Effector memory CD4-positive, alpha-beta T cell (primary cell): ENCODE measurements at regions not wholly inside any gene's neighbourhood (a gene's known extent, or its start where the extent isn't known, plus 50 kb on each side); places are given as distances from the start of the nearest gene placed in this dataset.

ENCODE experiments used
- DNase-seq, 3 donors: peaks; one replicate each; pipeline ENCODE4 v3.0.0-alpha.2; 2020
- H3K27ac ChIP-seq: 2 replicates; pipeline ENCODE4 v1.7.0; 2013; ENCODE audit warnings: mild to moderate bottlenecking, low read length, moderate library complexity; ENCODE audit not compliant: insufficient read depth, poor library complexity, severe bottlenecking
- H3K27me3 ChIP-seq: replicated peaks from 2 replicates; pipeline ENCODE4 v1.7.0; 2013; ENCODE audit warnings: mild to moderate bottlenecking, low read length; ENCODE audit not compliant: insufficient read depth, control insufficient read depth, poor library complexity, severe bottlenecking
- H3K36me3 ChIP-seq: 2 replicates; pipeline ENCODE4 v1.7.0; 2013; ENCODE audit warnings: mild to moderate bottlenecking, low read length, moderate library complexity; ENCODE audit not compliant: control insufficient read depth, insufficient read depth
- H3K4me1 ChIP-seq: 2 replicates; pipeline ENCODE4 v1.7.0; 2013; ENCODE audit warnings: low read length, mild to moderate bottlenecking; ENCODE audit not compliant: control insufficient read depth, insufficient read depth, poor library complexity, severe bottlenecking
- H3K4me3 ChIP-seq: 2 replicates; pipeline ENCODE4 v1.7.0; 2013; ENCODE audit warnings: low read length, low read depth, mild to moderate bottlenecking; ENCODE audit not compliant: insufficient read depth, poor library complexity, severe bottlenecking
- H3K9me3 ChIP-seq: 2 replicates; pipeline ENCODE4 v1.7.0; 2013; ENCODE audit warnings: mild to moderate bottlenecking, low read length, moderate library complexity; ENCODE audit not compliant: control insufficient read depth

GRCh38 chr6:4705809-4706208 is 70.4 kb upstream of the CDYL start:
- H3K27me3 ChIP-seq: no peaks in the 10 kb centered on the region
- H3K27ac ChIP-seq: no peak overlapping the region
- H3K9me3 ChIP-seq: no peaks in the 10 kb centered on the region
- DNase-seq: no peak
- H3K4me3 ChIP-seq: no peak overlapping the region
- no peaks in the 10 kb centered on the region for H3K4me1 ChIP-seq
- no peaks in the 10 kb centered on the region for H3K36me3 ChIP-seq

- Histone ChIP-seq H3K9me3 (no peaks in the 10 kb centered on the region), H3K36me3 (no peaks in the 10 kb centered on the region), H3K27ac (no peak overlapping the region), H3K27me3 (no peaks in the 10 kb centered on the region), H3K4me1 (no peaks in the 10 kb centered on the region), H3K4me3 (no peak overlapping the region)
- no peak for DNase-seq
Measured at GRCh38 chr6:4703382-4703781, 72.8 kb upstream of the CDYL start.

GRCh38 chr6:4698901-4699659 is 77.1 kb upstream of the CDYL start:
- no peak overlapping the region for H3K27ac ChIP-seq
- no peak overlapping the region for H3K4me3 ChIP-seq
- no peaks in the 10 kb centered on the region for H3K4me1 ChIP-seq
- no peak for DNase-seq
- no peaks in the 10 kb centered on the region for H3K36me3 ChIP-seq
- H3K27me3 ChIP-seq: no peaks in the 10 kb centered on the region
- H3K9me3 ChIP-seq: no peaks in the 10 kb centered on the region

DNA sequence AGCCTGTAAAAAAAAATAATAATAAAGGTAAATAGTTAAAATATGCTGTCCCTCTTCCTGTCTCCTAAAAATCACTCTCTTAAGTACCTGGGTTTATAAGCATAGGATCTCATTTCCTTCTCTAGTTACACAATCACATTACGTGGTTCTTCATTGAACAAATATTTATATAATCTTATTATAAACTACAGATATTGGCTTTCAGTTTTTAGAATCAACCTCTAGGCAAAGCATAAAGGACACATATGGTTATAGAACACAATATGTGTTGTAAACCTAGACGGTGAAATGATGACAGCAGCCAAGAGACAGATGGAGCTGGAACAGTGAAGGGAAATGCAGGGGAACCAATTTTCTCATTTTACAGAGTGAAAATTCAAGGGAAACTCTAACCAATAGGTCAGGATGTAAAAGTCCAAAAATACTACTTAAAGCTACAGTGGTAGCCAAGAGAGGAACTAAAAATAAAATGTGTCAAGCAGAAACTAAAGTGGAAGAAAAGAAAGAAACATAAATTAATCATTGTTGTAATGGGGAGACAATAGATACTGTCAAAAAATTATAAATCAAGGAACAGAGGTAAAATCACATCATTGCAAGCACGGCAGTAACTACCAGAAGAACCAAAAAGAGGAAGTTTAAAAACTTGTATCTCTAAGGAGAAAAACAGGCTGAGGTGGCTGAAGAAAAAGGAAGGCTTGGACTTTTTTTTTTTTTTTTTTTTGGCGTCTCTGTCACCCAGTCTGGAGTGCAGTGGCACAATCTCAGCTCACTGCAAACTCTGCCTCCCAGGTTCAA is 82.8 kb upstream of the CDYL start:
- no peaks in the 10 kb centered on the region for H3K9me3 ChIP-seq
- no peaks in the 10 kb centered on the region for H3K27me3 ChIP-seq
- DNase-seq: no peak
- no peak overlapping the region for H3K4me3 ChIP-seq
- H3K27ac ChIP-seq: no peak overlapping the region
- H3K36me3 ChIP-seq: no peaks in the 10 kb centered on the region
- no peaks in the 10 kb centered on the region for H3K4me1 ChIP-seq

DNA sequence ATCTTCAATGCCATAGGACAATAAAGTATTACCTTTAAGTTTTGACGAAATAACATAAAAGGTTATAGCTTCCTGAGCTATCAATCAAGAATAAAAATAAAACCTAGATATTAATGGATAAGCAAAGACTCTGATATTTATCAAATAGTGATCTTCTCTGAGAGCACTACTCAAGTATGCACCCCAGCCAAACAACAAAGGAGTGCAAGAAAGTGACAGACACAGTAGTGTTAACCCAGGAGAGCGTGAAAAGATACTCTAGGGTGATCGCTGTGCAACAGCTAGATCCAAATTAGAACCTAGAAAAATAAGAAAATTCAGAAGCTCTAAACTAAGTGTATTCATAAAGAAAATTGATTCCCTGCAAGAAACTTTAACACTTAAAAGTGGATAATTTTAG is 83.5 kb upstream of the CDYL start:
- no peaks in the 10 kb centered on the region for H3K4me1 ChIP-seq
- no peak for DNase-seq
- no peaks in the 10 kb centered on the region for H3K9me3 ChIP-seq
- no peak overlapping the region for H3K27ac ChIP-seq
- no peaks in the 10 kb centered on the region for H3K27me3 ChIP-seq
- no peak overlapping the region for H3K4me3 ChIP-seq
- H3K36me3 ChIP-seq: no peaks in the 10 kb centered on the region

- no peaks in the 10 kb centered on the region for H3K9me3 ChIP-seq
- H3K27ac ChIP-seq: no peak overlapping the region
- no peaks in the 10 kb centered on the region for H3K4me1 ChIP-seq
- H3K36me3 ChIP-seq: no peaks in the 10 kb centered on the region
- no peak overlapping the region for H3K4me3 ChIP-seq
- DNase-seq: no peak
- H3K27me3 ChIP-seq: no peaks in the 10 kb centered on the region
Measured at GRCh38 chr6:4687989-4688947, 87.9 kb upstream of the CDYL start.

DNA sequence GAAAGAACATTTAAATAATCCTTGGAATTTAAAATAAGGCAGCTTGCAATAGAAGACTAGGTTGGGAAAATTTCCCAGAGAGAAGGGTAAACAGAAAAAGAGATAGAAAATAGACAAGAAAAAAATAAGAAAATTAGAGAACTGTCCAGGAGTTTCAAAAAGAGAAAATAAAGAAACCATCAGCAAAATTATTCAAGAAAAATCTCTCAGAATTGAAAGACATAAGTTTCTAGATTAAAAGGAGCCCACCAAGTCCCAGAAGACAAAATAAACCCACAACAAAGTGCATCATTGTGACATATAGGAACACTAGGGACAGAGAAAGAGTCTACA is 88.6 kb upstream of the CDYL start:
- no peaks in the 10 kb centered on the region for H3K4me1 ChIP-seq
- no peak overlapping the region for H3K4me3 ChIP-seq
- no peaks in the 10 kb centered on the region for H3K9me3 ChIP-seq
- no peak overlapping the region for H3K27ac ChIP-seq
- H3K36me3 ChIP-seq: no peaks in the 10 kb centered on the region
- H3K27me3 ChIP-seq: no peaks in the 10 kb centered on the region
- DNase-seq: no peak

DNA sequence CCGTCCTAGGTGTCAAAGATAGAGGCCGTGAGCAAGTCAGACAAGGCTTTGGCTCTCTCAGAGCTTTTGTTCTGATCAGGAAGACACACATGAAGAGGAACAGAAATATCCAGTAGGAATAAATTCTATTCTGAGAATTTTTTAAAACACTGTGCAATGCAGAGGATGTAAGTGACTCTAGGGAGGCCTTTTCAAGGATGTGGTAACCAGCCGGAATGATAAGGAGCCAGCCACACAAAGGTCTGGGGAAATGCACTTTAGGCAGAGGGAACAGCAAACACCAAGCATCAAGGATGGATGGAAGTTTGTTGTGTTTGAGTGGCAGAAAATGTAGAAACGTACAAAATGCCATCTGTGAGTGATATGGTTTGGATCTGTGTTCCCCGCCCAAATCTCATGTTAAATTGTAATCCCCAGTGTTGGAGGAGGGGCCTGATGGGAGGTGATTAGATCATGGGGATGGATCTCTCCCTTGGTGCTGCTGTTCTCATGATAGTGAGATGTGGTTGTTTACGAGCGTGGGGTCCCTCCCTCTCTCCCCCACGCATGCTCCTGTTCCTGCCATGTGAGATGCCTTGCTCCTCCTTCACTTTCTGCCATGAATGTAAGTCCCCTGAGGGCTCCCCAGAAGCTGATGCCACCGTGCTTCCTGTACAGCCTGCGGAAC is 93.6 kb upstream of the CDYL start:
- Histone ChIP-seq H3K36me3 (no peaks in the 10 kb centered on the region), H3K27me3 (no peaks in the 10 kb centered on the region), H3K9me3 (no peaks in the 10 kb centered on the region), H3K4me3 (no peak overlapping the region), H3K4me1 (no peaks in the 10 kb centered on the region), H3K27ac (no peak overlapping the region)
- DNase-seq: no peak

GRCh38 chr6:4678506-4679300 is 97.5 kb upstream of the CDYL start:
- H3K4me3 ChIP-seq: no peak overlapping the region
- H3K27me3 ChIP-seq: no peaks in the 10 kb centered on the region
- H3K4me1 ChIP-seq: no peaks in the 10 kb centered on the region
- DNase-seq: no peak
- H3K27ac ChIP-seq: no peak overlapping the region
- no peaks in the 10 kb centered on the region for H3K9me3 ChIP-seq
- no peaks in the 10 kb centered on the region for H3K36me3 ChIP-seq
